Fibroblast of the conjunctiva (primary cell): ENCODE measurements at regions not wholly inside any gene's neighbourhood (a gene's known extent, or its start where the extent isn't known, plus 50 kb on each side); places are given as distances from the start of the nearest gene placed in this dataset.

Source experiments
- DNase-seq: peaks from one replicate; pipeline ENCODE4 v3.0.0-alpha.2; 2010; ENCODE audit warnings: low read depth

DNA sequence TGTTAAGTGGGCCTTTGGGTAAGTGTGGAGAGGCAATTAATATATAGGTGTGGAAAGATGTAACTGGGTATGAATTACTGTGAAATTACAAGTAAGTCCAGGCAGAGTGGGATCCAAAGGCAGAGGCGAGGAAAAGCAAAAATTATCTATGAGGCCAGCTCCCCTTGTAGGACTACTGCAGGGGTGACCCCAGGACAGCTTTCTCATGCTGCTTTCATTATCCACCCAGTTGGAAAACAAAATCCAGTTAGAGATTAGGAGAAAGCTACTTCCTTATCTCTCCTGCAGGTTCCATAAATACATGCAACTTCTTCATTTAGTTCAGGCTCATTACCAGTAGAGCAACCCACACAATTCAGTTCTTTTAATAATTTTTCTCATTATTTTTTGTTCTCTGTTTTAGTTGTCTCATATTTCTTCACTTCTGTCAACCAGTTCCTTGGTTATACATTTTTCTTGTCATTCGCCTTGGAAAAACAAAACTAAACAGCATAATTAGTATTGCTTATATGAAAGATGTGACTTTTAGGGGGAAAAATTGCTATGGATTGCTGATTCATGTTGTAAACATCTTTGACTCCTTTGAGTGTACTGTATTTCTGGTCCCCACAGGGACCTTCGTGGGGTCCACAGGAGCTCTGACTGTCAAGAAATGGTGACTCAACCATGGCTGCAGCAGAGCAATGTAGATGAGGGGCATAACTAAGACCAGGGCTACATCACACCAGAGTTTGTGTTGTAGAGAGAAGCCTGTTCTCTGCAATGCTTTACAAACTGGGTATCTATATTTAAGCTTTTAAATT is 110.4 kb upstream of the PARD3B start:
- no peak for DNase-seq

DNA sequence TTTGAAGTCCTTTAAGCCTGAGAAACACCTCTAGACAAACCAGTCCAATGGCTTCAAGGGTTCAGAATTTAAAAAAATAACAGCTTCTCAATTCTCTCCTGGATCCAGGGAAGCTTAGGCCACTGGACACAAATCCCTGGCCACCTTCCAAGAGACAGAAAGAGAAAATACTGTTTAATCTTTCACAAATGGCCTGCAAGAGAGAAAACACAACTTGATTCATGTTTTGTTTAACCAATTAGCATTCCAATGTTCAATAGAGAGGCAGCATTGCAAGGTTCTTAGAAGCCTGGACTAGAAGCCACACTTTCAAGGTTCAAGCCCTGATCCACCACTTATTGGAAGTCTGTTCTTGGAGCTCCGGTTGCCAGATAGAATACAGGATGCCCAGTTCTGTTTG is 109.0 kb upstream of the PARD3B start:
- DNase-seq, result no peak

DNA sequence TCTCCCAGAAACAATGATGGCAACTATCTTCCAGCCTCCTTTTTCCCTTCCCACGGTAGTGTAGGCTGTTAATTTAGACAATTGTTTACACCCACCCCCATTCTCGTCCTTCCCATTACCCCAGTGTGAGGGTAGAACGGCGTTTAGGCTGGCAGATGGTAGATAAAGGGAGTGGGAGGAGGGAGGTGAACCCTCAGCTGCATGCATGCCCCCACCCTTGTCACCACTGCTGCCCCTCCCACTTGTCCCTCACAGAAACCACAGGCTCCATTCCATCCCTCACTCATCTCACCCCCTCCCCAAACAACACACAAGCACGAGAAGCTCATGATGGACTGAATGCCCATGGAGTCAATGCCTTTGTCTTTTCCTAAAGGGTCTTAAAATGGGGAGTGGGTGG is 107.9 kb upstream of the PARD3B start:
- no peak for DNase-seq

DNA sequence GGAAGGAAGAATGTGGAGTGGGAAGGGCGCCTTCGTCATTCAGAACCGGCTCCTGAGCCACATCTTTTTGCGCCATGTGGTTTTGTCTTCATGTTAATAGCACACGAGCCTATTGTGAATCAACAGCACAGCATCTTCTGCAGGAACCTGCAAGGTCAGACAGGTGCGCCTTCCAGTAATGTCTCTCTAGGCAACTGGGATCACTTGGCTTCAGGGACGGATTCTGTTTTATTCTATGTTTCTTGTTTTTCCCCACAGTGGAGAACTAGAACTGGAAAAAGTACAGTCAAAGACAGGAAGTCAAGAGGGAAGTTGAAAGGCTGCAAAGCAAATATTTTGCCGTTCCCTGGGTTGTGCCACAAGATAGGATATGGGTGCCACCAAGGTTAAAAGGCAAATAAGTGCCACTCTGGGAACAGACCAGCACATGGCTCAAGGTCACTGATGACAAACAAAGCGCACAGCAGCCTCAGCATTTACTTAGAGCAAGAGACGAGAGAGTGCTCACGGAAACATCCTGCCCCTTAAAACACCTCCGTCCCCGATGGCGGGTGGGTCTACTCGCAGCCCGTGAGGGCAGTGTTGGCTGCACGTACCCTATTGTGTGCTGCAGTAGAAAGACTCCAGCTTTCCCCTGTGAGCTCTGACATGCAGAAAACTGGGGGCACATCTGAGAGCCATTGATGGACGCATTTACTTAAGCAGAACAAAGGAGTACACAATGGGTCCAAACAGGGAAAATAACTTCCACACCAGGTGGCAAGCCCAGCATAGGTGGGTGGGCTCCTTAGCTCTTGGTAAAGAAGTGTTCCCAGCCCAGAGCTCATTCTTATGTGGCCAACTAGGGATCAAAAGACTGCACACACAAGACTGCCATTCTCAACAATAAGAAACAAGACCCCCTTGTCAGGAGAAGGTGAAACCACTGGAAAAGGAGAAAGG is 107.2 kb upstream of the PARD3B start:
- no peak for DNase-seq

DNA sequence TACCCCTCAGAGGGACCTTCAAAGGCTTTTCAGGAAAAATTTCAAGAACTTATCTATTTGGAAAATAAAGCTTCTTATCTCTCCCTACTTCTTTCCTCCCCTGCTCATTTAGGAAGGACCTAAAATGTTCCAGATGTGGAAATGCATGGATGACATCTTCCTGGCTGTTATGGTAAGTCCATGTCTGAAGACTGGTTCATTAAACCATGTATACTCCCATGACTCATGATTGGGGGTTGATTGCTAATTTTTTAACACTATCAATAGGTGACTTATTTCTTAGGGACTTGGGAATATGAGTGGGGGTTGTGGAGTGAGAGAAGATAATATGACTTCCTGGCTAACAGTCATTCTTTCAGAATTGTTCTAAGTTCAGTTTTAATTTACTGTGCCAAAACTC is 104.0 kb upstream of the PARD3B start:
- DNase-seq, result no peak

DNA sequence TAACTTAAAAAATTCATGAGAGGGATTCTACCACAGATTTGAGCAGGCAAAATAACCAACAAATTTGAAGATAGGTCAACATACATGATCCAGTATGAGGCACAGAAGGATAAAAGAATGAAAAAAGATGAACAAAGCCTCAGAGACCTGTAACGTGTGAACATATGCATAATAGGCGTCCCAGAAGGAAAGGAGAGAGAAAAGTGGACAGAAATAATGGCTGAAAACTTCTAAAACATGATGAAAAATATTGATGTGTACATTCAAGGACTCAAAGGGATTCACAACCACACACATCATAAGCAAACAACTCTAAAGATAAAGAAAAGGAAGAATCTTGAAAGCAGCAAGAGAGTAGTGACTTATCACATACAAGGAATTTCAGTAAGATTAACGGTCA is 100.1 kb upstream of the PARD3B start:
- no peak for DNase-seq

DNA sequence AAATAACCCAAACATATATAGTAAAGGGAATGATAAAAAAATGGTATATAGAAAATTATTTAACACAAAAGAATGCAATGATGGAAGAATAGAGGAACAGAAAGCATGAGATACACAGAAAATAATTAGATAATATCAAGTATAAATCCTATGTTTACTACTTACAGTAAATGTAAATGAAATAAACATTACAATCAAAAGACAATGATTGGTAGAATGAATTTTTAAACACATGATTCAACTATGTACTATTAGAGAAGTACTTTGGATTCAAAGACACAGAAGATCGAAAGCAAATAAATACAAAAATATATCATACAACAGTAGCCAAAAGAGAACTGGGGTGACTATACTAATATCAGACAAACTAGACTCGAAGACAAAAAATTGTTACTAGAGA is 97.6 kb upstream of the PARD3B start:
- no peak for DNase-seq

DNA sequence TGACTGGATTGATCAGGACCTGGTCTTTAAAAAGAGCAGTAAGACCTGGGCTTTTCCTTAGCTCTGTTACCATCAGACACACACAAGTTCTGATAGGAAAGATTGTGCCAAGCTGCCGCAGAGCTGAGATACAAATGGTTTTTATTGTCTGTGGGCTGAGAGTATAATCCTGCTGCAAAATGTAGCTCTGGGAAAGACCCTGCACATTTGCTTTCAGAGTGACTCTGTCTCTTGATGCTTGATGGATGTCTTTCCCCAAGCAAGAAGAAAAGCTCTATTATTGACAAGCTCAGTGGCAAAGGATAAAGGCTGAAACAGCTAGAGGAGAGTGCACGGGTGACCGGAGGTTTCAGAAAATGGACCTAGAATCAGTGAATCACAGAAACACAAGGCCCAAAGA is 95.3 kb upstream of the PARD3B start:
- DNase-seq, result no peak

DNA sequence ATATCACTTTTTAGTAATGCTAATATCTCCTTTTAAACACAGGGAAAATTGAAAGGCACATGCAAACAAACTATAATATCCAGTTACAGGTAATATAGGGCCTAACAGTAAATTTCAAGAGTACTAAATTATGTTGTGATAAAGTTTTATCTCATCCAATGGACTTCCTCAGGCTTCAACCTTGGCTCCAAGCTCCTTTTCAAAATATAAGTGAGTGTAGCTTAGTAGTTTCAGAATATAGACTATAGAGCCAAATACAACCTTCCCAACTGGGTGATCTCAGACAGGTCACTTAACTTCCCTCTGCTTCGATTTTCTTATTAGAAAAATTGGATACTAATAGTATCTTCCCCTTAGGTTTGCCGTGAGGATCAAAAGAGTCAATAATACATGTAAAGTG is 93.5 kb upstream of the PARD3B start:
- DNase-seq, result no peak

DNA sequence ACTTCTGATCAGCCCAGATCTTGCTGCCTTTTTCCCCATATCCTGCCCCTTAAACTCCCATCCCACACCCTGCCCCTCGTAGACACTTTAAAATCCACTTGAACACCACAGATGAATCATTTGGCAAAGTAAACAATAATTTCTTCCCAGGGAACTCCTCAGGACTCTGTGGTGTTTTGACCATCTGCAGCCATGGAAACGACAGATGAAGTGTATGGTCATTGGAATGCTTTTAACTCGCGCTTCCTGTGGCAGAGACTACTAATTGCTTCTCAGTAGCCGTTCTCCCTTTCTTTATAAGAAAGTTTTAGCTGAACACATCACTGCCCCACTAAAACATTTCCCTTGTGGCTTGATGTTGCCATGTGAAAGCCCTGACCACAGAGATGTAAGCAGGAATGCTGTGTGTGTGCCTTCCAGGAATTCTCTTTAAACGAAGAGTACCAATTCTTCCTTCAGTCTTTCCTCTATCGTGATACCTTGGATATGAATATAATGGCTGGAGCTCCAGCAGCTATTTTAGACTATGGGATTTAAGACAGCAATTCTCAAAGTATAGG is 92.7 kb upstream of the PARD3B start:
- peak; percentile 84 for DNase-seq

DNA sequence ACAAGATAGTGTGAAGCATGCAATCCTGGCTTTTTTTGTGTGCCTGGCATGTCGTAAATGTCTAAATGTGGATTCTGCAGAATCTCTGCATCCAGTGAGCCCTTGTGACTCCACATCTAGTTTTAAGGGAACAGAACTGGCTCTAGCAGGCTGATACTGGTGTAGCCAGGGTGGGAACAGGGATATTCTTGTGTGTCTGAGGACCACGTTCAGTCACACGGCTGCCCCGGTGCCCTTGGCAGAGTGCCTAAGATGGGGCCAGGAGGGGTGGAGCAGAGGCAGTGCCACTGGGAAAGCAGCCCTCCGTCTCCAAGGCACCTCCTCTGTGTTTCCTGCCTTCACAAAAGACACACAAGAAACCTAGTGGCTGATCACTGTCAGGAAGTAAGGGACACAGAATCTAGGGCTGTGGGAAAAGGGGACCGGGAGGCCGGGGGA is 91.5 kb upstream of the PARD3B start:
- no peak for DNase-seq

DNA sequence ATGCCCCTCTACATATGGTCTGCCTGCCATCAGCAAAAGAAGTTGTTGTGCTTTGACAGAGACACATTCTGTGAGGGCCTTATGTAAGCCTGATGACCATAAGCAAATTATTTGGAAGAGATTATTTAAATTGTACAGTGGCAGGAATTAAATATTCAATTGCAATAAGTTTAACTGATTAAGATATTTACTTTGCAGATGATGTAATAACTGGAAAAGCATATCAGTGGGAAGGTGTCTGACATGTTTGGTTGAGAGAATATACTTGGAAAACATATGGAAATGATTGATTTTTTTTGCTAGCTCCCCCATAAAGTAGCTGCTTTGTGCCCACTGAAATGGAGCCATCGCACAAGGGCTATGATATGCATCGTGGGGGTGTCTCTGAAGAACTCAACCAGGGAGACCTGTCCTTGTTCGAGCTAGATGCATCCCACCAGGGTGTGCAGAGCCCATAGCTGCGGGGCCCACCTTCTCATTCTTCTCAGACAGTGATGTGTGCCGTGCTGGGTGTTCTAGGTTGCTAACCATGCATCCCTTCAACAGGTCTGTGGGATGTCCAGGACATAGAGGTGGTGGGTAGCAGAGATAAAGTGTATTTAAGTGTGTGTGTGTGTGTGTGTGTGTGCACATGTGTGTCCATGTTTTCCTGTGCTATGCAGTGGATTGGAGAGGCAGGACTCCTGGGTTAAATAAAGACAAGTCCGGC is 90.4 kb upstream of the PARD3B start:
- no peak for DNase-seq

DNA sequence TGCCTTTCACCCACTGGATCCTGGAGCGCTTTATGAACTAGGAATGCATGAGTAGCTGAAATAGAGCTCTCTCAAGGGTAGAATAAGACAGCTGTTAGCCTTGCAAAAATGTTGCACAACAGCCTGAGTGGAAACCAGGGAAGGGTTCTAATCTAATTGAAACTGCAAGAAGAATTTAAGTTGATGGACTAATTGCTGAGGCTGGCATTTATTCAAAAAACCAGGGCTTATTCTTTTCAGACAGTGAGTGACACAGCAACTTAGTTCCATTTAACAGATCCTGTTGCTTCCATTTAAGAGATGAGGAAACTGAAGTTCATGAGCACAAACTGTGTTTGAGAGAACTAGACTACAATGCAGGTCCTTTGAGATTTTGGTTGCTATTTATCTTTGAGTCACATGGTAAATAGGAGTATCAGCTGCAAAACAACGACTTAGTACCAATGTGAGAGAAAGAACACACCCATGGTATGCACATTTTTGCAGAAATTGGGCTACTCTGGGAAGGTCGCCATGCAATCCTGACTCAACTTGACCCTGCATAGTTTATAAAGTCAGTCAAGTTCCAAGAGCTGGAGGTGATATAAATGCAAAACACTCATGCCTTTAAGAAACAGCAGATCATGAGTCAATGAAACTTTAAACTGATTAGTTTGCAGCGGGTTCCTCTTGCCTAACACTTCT is 76.4 kb upstream of the PARD3B start:
- peak; percentile 92 for DNase-seq

DNA sequence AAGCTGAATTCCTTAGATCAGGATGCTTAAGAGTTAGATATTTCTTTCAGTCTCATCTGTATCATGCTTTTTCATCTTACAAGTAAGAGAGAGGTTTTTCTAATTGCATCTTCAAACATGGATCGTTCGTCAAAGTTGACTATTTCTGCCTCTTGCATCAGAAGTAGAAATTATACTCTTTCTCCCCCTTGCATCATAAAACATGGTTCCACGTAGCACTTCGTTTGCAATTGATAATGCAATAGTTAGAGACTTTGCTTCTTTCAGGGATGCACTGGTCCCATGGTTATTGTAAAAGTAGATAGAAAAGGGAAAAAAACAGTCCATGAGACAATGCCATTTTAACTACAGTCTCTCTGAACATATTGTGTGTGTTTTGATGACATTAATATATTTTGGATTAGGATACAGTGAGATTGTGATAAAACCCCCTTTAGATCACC is 75.1 kb upstream of the PARD3B start:
- peak; percentile 67 for DNase-seq

DNA sequence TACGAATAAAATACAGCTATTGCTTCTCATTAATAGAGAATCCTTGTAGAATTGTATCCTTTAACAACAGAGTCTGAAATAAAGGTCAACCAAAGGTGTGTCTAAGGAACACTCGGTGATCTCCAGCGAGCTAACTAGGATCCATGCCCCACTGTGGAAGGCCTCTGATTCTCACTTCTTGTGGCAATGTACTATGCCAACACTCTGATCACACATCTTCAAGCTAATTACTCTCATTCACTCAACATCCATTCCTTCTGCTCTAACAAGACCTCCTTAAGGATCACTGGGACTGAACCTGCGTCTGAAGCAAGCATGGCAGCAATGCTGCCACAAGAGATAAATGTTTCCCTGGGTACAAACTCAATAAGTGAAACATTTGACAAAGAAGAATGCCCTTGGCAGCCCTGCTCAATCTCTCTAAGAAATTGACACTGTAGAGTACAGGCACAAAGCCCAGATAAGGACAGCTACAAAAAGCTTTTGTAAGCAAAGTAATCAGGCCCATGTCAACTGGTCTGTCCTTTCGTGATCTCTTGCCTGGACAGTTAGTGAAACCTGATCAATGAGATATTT is 74.6 kb upstream of the PARD3B start:
- no peak for DNase-seq

DNA sequence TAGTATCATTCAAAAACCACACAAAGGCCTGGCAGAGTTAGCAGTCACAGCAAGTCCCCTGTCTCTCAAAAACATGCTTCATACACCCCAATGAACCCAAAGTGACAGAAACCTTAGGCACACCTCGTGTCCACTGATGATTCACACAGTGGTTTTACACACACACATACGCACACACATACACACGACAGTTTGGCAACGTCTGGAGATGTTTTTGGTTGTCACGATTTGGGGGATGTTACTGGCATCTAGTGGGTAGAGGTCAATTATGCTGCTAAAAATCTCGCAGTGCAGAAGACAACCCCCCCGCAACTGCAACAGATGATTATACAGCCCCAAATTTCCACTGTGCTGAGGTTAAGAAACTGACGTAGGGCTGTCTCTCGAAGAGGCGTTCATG is 72.9 kb upstream of the PARD3B start:
- DNase-seq, result no peak

DNA sequence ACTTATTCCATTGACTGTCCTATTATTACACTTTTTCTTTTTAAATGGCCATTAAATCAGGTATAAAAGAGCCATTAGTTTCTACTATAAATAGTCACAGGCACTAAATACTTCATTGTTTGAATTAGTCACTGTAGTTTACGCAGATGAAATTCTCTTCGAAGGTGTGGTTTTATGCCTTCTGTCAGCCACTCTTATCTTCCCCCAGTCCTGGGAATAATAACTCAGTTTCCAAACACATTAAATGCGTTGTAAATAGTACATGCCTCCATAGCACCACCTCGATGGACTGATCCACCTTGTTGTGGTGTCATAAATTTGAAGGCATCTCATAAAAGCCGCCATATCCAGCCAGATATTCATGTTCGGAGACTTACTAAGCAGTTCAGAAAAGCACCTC is 72.1 kb upstream of the PARD3B start:
- DNase-seq, result no peak

DNA sequence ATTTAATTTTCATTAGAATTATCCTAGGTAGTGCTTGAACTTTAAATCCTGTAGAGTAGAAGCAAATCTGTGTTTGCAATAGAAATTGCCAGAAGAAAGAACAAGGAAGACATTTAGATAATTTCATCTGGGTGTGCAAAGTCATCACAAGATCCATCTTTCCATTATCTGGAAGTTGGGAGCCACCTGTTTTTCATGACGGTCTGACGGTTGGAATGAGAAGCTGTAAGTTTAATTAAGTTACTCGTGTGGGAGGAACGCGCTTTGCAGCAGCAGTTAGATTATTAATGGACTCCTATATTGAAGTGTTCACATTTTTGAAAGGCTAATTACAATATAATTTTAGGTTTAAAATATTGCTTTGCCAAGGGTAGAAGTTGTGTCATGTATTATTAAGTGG is 69.9 kb upstream of the PARD3B start:
- no peak for DNase-seq

DNA sequence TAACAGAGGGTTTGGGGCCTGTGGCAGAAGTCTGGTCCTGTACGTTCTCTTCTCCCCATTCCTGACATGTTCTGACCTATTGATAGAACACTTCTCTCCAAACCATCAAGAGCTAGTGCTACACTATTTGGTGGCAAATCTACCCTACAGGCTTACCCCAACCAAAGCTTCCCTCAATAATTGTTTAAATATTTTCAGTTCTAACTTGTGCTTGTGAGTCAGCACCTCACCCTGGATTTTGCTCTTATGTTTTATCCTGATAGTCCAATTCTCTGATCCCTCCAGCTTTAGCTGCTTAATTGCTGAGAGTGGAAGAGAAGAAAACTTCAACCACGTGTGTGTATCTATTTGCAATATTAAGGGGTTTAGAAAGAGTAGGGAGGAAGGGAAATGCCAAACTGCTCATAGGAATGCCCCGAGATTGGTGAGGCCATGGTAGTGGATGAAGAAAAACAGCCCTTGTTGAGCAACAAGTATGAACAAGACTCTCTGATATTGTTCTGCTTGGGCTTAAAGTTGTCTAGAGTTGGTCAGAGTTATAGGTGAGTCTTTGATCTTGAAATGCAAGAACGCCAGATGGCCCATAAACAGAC is 67.8 kb upstream of the PARD3B start:
- DNase-seq, result no peak

DNA sequence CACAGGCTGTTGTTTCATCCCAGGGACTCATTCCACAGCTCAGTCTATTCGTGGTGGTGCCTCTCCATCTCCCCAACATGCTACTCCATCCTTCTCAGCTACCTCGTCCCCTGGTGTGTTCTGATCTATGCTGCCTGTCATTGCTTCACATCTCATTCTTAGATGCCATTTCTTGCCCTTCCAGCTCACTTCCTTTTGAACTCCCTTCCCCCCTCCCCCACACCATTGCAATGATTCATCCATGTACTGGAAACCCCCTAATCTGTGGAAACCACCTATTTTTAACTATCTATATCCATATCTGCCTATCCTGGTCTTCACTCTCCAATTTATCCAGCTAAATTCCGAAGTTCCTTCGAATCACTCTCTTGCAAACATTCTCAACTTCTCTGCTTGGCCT is 65.7 kb upstream of the PARD3B start:
- DNase-seq, result no peak

DNA sequence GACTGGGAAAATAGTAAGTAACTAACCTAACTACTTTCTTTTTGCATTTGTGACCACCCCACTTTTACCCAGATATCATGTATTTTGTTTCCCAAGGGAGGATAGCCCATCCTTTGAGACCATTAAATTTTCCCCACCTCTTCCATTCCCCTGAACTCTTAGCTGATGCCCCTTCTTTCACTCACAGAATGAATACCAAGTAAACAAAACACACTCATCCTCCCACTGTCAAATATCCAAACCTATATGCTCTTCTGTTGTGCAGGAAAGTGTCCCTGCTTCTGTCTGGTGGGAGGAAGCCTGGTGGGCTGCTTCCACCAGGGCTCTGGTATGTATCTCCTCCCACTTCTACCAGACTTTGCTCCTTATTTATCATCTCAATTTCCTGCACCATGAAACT is 64.6 kb upstream of the PARD3B start:
- DNase-seq, result no peak
